ENCODE measurements at regions not wholly inside any gene's neighbourhood (a gene's known extent, or its start where the extent isn't known, plus 50 kb on each side); places are given as distances from the start of the nearest gene placed in this dataset.
A peak's percentile ranks its signal among the peaks of the same experiment; 100 is the strongest.
"Not testable (repeated sequence)": the region's sequence is repeated elsewhere in the genome, so short reads cannot be mapped to it uniquely, and the experiment has no call there.

- H3K36me3 Mint-ChIP-seq, H3K27ac Mint-ChIP-seq, H3K4me3 Mint-ChIP-seq, H3K9me3 Mint-ChIP-seq, ATAC-seq, H3K4me1 Mint-ChIP-seq, H3K27me3 Mint-ChIP-seq: not testable (repeated sequence)
Measured at GRCh38 chr10:9957876-9958275, 1059.8 kb upstream of the CELF2 start.

- Mint-ChIP-seq H3K27ac (no peak overlapping the region), H3K9me3 (no peaks in the 10 kb centered on the region), H3K27me3 (no peaks in the 10 kb centered on the region), H3K36me3 (no peaks in the 10 kb centered on the region), H3K4me1 (no peaks in the 10 kb centered on the region), H3K4me3 (no peak overlapping the region)
- no peak for ATAC-seq
Measured at GRCh38 chr10:9965341-9965740, 1052.3 kb upstream of the CELF2 start.

DNA sequence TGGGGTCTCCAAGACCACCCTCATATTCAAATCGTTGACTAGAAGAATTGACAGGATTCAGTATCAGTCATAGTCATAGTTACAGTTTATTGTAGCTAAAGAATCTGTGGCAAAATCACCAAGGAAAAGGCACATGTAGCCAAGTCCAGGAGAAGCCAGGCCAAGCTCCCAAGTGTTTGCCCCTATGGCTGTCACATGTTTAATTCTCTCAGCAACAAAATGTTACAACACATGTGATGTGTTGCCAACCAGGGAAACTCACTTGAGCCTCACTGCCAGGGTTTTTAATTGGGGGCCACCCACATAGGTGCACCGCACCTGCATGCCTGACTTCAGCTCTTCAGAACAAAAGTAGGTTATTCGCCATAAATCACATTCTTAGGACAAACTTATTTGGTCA lies 1030.9 kb upstream of the CELF2 start:
- H3K4me1 Mint-ChIP-seq = no peaks in the 10 kb centered on the region
- H3K36me3 Mint-ChIP-seq = no peaks in the 10 kb centered on the region
- no peak for ATAC-seq
- no peaks in the 10 kb centered on the region for H3K27me3 Mint-ChIP-seq
- peaks cover 5% of the 10 kb centered on the region for H3K9me3 Mint-ChIP-seq
- H3K27ac Mint-ChIP-seq = no peak overlapping the region
- no peak overlapping the region for H3K4me3 Mint-ChIP-seq

- ATAC-seq = no peak
- H3K4me1 Mint-ChIP-seq = no peaks in the 10 kb centered on the region
- H3K36me3 Mint-ChIP-seq = no peaks in the 10 kb centered on the region
- H3K9me3 Mint-ChIP-seq = peaks cover 5% of the 10 kb centered on the region
- no peaks in the 10 kb centered on the region for H3K27me3 Mint-ChIP-seq
- no peak overlapping the region for H3K4me3 Mint-ChIP-seq
- H3K27ac Mint-ChIP-seq = no peak overlapping the region
Measured at GRCh38 chr10:9987197-9987596, 1030.5 kb upstream of the CELF2 start.

DNA sequence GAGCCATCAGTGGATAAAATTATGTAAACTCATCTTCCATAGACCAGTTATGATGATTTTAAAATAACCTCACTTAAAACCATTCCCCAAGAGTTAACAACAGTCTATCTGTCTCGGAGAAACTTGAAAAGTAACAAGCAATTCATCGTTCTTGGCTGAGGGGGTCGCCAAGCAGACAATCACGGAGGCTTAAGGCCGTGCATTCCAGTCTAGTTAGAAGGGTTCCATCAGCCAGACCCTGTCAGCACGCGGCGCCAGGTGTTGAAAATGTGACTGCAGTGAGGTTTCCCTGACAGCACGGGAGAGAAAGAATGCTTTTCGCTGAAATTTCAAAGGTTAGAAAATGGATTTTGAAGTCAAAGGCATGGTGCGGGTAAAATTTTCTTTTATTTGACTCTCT lies 1025.0 kb upstream of the CELF2 start:
- no peaks in the 10 kb centered on the region for H3K27me3 Mint-ChIP-seq
- no peak overlapping the region for H3K27ac Mint-ChIP-seq
- H3K36me3 Mint-ChIP-seq = no peaks in the 10 kb centered on the region
- no peaks in the 10 kb centered on the region for H3K4me1 Mint-ChIP-seq
- H3K9me3 Mint-ChIP-seq = no peaks in the 10 kb centered on the region
- ATAC-seq = no peak
- no peak overlapping the region for H3K4me3 Mint-ChIP-seq

DNA sequence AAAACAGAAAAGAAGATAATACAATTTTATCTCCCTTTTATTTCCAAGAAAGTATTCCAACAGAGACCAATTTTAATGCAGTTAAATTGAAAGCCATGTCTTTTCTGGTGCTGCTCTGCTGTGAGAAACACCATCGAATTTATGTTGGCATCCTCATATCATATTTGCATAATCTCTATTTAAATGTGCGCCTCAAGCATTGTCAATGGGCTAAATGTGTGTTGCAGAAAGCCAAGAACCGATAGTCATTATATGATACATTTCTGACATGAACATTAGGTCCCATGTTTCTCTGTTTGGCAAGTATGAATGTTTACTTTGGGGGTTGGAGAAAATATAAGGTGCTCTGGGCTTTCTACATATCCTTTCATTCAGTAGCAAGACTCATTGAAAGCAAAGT lies 1023.5 kb upstream of the CELF2 start:
- no peaks in the 10 kb centered on the region for H3K27me3 Mint-ChIP-seq
- no peak for ATAC-seq
- no peaks in the 10 kb centered on the region for H3K9me3 Mint-ChIP-seq
- H3K4me3 Mint-ChIP-seq = no peak overlapping the region
- no peaks in the 10 kb centered on the region for H3K36me3 Mint-ChIP-seq
- no peak overlapping the region for H3K27ac Mint-ChIP-seq
- no peaks in the 10 kb centered on the region for H3K4me1 Mint-ChIP-seq

- no peak overlapping the region for H3K4me3 Mint-ChIP-seq
- no peaks in the 10 kb centered on the region for H3K4me1 Mint-ChIP-seq
- no peaks in the 10 kb centered on the region for H3K27me3 Mint-ChIP-seq
- no peak for ATAC-seq
- H3K27ac Mint-ChIP-seq = no peak overlapping the region
- H3K36me3 Mint-ChIP-seq = no peaks in the 10 kb centered on the region
- peaks cover 3% of the 10 kb centered on the region for H3K9me3 Mint-ChIP-seq
Measured at GRCh38 chr10:9999627-10000026, 1018.0 kb upstream of the CELF2 start.

DNA sequence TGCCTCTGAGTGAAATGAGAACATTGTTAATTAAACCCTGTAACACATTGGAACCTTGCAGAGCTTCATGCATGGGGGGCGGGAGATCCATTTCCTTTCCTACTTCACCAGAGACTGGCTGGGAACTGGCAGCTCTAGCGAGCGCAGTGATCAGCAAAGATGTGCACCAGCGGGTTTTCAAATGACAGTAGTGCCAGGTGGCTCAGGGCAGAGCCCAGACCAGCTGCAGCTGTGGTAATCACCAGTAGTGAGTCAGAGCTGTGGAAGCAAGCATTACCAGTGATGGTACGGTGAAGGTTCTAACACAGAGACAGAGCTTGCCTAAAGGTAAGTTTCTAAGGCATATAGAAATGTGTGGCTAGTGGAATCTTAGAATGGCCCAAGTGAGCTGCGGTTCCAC lies 1009.7 kb upstream of the CELF2 start:
- no peaks in the 10 kb centered on the region for H3K9me3 Mint-ChIP-seq
- H3K27me3 Mint-ChIP-seq = no peaks in the 10 kb centered on the region
- no peaks in the 10 kb centered on the region for H3K4me1 Mint-ChIP-seq
- H3K27ac Mint-ChIP-seq = no peak overlapping the region
- peak; percentile 64 for ATAC-seq
- H3K4me3 Mint-ChIP-seq = no peak overlapping the region
- H3K36me3 Mint-ChIP-seq = no peaks in the 10 kb centered on the region

GRCh38 chr10:10010397-10010796 lies 1007.3 kb upstream of the CELF2 start:
- Mint-ChIP-seq H3K9me3 (no peaks in the 10 kb centered on the region), H3K27me3 (no peaks in the 10 kb centered on the region), H3K4me3 (no peak overlapping the region), H3K4me1 (no peaks in the 10 kb centered on the region), H3K36me3 (no peaks in the 10 kb centered on the region), H3K27ac (no peak overlapping the region)
- ATAC-seq = peak; percentile 54

- Mint-ChIP-seq H3K27me3 (no peaks in the 10 kb centered on the region), H3K36me3 (no peaks in the 10 kb centered on the region), H3K4me1 (no peaks in the 10 kb centered on the region), H3K4me3 (no peak overlapping the region), H3K9me3 (peaks cover 3% of the 10 kb centered on the region), H3K27ac (no peak overlapping the region)
- no peak for ATAC-seq
Measured at GRCh38 chr10:10014846-10015245, 1002.8 kb upstream of the CELF2 start.

- ATAC-seq = no peak
- no peaks in the 10 kb centered on the region for H3K27me3 Mint-ChIP-seq
Measured at GRCh38 chr10:10017716-10018115, 1000.0 kb upstream of the CELF2 start.

DNA sequence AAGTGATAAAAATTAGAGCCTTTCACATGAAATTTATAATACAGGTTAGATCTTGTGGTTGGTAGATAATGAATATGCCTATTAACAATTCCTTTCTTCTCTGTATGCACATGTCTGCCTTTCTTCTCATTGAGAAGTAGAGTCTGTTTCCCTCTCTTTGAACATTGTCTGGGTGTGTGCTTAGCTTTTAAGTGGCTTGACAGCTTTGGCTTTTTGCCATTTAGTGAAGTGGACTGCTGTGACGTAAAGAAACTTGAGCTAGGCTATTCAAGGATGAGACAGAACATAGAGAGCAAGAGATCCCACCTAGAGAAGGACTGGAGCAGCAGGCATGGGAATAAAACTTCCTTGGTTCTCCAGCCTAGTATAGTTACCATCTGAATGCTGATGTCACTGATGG lies 996.7 kb upstream of the CELF2 start:
- H3K4me1 Mint-ChIP-seq = no peaks in the 10 kb centered on the region
- ATAC-seq = no peak
- no peaks in the 10 kb centered on the region for H3K36me3 Mint-ChIP-seq

More at GRCh38 chr10:10017716-10018115, 1000.0 kb upstream of the CELF2 start:
- H3K4me3 Mint-ChIP-seq = no peak overlapping the region
- H3K9me3 Mint-ChIP-seq = peaks cover 3% of the 10 kb centered on the region
- no peaks in the 10 kb centered on the region for H3K4me1 Mint-ChIP-seq
- no peak overlapping the region for H3K27ac Mint-ChIP-seq
- H3K36me3 Mint-ChIP-seq = no peaks in the 10 kb centered on the region

DNA sequence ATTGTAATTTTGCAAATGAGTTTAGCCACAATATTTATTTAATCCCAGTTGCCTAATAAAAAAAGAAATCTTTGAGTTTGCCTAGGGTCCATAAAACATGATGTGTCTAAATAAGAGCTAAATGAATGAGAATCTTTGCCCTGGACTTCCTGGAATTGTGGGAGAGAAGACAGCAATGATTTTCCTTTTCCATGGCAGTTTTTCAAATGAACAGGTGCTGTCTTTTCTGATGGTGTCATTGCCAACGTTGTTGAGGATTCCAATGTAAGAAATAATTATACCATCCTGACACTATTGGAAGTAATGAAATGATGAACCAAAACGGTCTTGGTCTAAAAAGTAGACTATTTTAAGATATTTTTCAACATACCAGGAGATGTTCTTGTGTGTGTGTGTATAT lies 984.7 kb upstream of the CELF2 start:
- no peak for ATAC-seq
- H3K9me3 Mint-ChIP-seq = no peaks in the 10 kb centered on the region
- no peaks in the 10 kb centered on the region for H3K27me3 Mint-ChIP-seq
- H3K27ac Mint-ChIP-seq = no peak overlapping the region
- no peaks in the 10 kb centered on the region for H3K36me3 Mint-ChIP-seq
- no peak overlapping the region for H3K4me3 Mint-ChIP-seq
- H3K4me1 Mint-ChIP-seq = no peaks in the 10 kb centered on the region

More for the DNA sequence above, 996.7 kb upstream of the CELF2 start:
- Mint-ChIP-seq H3K27ac (no peak overlapping the region), H3K4me3 (no peak overlapping the region), H3K27me3 (no peaks in the 10 kb centered on the region), H3K9me3 (peaks cover 5% of the 10 kb centered on the region)

DNA sequence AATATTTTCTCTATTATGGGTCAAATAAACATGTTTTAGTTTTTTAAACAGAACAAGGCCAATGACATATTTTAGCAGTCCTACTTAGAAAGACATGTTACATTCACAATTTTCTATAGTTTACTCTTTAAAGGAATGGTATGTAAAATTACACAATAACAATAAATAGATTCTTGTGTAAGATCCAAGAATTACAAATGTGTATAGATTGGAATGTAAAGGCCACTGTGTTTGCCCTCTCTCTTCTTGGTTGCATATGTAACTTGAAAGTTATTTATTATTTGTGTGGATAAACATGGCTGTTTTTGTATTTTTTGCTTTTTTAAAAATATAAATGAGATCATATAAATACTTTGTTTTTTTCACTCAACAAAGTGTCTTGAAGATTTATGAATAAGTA lies 979.3 kb upstream of the CELF2 start:
- Mint-ChIP-seq H3K27ac (no peak overlapping the region), H3K4me3 (no peak overlapping the region), H3K36me3 (no peaks in the 10 kb centered on the region), H3K9me3 (no peaks in the 10 kb centered on the region), H3K27me3 (no peaks in the 10 kb centered on the region), H3K4me1 (no peaks in the 10 kb centered on the region)
- no peak for ATAC-seq

DNA sequence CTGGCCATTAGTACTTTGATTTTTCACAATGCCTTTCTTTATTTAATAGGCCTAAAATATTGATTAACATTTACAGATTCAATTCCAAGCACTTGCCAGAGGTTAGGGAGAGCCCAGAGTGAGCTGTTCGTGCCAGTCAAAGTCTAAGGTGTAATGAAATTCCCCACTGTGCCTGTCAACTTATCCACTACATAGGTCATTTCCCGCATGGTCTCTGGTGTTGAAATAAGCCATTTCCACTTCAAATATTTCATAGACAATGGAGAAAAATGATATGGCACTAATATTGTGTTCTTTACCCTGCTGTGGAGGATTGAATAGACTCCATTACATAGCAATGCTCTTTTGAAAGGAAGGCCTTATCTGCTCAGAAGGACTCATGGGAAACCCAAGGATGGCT lies 978.1 kb upstream of the CELF2 start:
- no peak overlapping the region for H3K4me3 Mint-ChIP-seq
- no peaks in the 10 kb centered on the region for H3K4me1 Mint-ChIP-seq
- no peaks in the 10 kb centered on the region for H3K9me3 Mint-ChIP-seq
- H3K27me3 Mint-ChIP-seq = no peaks in the 10 kb centered on the region
- no peak for ATAC-seq
- H3K27ac Mint-ChIP-seq = no peak overlapping the region
- no peaks in the 10 kb centered on the region for H3K36me3 Mint-ChIP-seq

GRCh38 chr10:10043083-10043482 lies 974.6 kb upstream of the CELF2 start:
- Mint-ChIP-seq H3K9me3 (no peaks in the 10 kb centered on the region), H3K27ac (no peak overlapping the region), H3K4me3 (no peak overlapping the region), H3K27me3 (no peaks in the 10 kb centered on the region), H3K4me1 (no peaks in the 10 kb centered on the region), H3K36me3 (no peaks in the 10 kb centered on the region)
- no peak for ATAC-seq

Measured in stimulated activated memory B cell treated with anti-CD40 and anti-IgM and Interleukin-4, amounts not matched to agents 10 μg/mL and 1 μg/mL and 100 μg/mL, for 72 hours (primary cell).